Gastrocnemius medialis (tissue), 4 donors: ENCODE measurements at regions not wholly inside any gene's neighbourhood (a gene's known extent, or its start where the extent isn't known, plus 50 kb on each side); places are given as distances from the start of the nearest gene placed in this dataset.

ENCODE experiments used
- POLR2A ChIP-seq, 2 donors: fragments of 450-650 bp; IDR thresholded peaks; one replicate each; pipeline ENCODE4 v1.6.1; 2017; ENCODE audit warnings: antibody characterized with exemption in 2 of 2, mild to moderate bottlenecking in 2 of 2, moderate library complexity in 2 of 2
- TF ChIP-seq, protein P1 (sequence below), 5 experiments: fragments of 450-650 bp in 3 of 5; fragments of 200-600 bp in 2 of 5; sonication (generic) in 2 of 5; IDR thresholded peaks in 4 of 5; conservative IDR thresholded peaks in 1 of 5; 1 replicate in 4 of 5; 2 replicates in 1 of 5; pipeline ENCODE4 v1.5.1; 2016 to 2019; ENCODE audit warnings: antibody characterized with exemption in 5 of 5, mild to moderate bottlenecking in 3 of 5, moderate library complexity in 3 of 5

DNA sequence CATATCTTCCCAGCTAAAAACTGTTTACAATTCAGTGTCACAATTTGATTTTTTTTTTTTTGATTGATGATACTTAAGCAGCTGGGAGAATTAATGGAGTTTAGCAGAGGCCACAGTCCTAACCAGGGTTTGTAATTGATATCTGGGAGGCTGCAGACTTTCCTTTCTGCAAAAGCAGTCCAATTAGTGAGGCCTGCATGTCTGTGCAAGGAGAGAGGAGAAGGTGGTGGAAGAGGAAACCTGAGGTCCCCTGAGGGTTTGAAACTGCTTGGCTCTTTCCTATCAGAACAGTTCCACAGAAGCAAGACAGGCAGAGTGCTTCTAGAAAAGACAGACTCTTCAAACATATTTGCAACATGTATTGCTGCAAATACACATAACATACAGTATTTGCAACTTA, 160.8 kb upstream of the KRR1 start:
- TF ChIP-seq, protein P1, sequence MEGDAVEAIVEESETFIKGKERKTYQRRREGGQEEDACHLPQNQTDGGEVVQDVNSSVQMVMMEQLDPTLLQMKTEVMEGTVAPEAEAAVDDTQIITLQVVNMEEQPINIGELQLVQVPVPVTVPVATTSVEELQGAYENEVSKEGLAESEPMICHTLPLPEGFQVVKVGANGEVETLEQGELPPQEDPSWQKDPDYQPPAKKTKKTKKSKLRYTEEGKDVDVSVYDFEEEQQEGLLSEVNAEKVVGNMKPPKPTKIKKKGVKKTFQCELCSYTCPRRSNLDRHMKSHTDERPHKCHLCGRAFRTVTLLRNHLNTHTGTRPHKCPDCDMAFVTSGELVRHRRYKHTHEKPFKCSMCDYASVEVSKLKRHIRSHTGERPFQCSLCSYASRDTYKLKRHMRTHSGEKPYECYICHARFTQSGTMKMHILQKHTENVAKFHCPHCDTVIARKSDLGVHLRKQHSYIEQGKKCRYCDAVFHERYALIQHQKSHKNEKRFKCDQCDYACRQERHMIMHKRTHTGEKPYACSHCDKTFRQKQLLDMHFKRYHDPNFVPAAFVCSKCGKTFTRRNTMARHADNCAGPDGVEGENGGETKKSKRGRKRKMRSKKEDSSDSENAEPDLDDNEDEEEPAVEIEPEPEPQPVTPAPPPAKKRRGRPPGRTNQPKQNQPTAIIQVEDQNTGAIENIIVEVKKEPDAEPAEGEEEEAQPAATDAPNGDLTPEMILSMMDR (IDR thresholded peaks at IDR 0.05 in 4 of 5, conservative IDR thresholded peaks at IDR 0.05 in 1 of 5) = no peak
- TF ChIP-seq POLR2A (IDR thresholded peaks at IDR 0.05) = no peak
